DND-41 (cell line): ENCODE measurements at regions not wholly inside any gene's neighbourhood (a gene's known extent, or its start where the extent isn't known, plus 50 kb on each side); places are given as distances from the start of the nearest gene placed in this dataset.

Experiments used
- ATAC-seq: fragments of 200-7000 bp; cut with Tn5 transposase; 3 replicates; pipeline ENCODE4 v1.9.1; 2021; ENCODE audit warnings: low read depth; ENCODE audit not compliant: insufficient read depth
- DNase-seq: peaks from one replicate; pipeline ENCODE4 v3.0.0-alpha.2; 2020
- H2AFZ ChIP-seq: 2 replicates; pipeline ENCODE4 v1.6.0; 2012; ENCODE audit warnings: low read depth, low read length
- H3K27ac ChIP-seq: 2 replicates; pipeline ENCODE4 v1.5.1; 2012; ENCODE audit warnings: low read length, inconsistent platforms
- H3K27me3 ChIP-seq: fragments of 200-600 bp; sonication (generic); 2 replicates; pipeline ENCODE4 v1.6.0; 2012; ENCODE audit warnings: low read length, mild to moderate bottlenecking, inconsistent platforms; ENCODE audit not compliant: insufficient read depth, poor library complexity
- H3K36me3 ChIP-seq: 2 replicates; pipeline ENCODE4 v1.5.1; 2012; ENCODE audit warnings: low read length, inconsistent platforms; ENCODE audit not compliant: insufficient read depth
- H3K4me1 ChIP-seq: 2 replicates; pipeline ENCODE4 v1.5.1; 2012; ENCODE audit warnings: mild to moderate bottlenecking, low read length; ENCODE audit not compliant: insufficient read depth
- H3K4me2 ChIP-seq: 2 replicates; pipeline ENCODE4 v1.6.0; 2012; ENCODE audit warnings: mild to moderate bottlenecking, moderate library complexity, low read length, inconsistent platforms; ENCODE audit not compliant: insufficient read depth
- H3K4me3 ChIP-seq, 2 experiments: fragments of 200-600 bp in 1 of 2; shearing (Covaris generic) in 1 of 2; 2 replicates each; pipeline ENCODE4 v1.5.1; 2012 to 2016; ENCODE audit warnings: inconsistent platforms in 2 of 2, low read length in 2 of 2, mild to moderate bottlenecking in 2 of 2, low read depth in 1 of 2, moderate library complexity in 1 of 2
- H3K79me2 ChIP-seq: 2 replicates; pipeline ENCODE4 v1.6.0; 2012; ENCODE audit warnings: low read length, inconsistent platforms; ENCODE audit not compliant: insufficient read depth
- H3K9ac ChIP-seq: 2 replicates; pipeline ENCODE4 v1.6.0; 2012; ENCODE audit warnings: low read depth, mild to moderate bottlenecking, inconsistent platforms, low read length, moderate library complexity
- H3K9me3 ChIP-seq: 2 replicates; pipeline ENCODE4 v1.5.1; 2012; ENCODE audit warnings: low read length, moderate library complexity, mild to moderate bottlenecking, inconsistent platforms; ENCODE audit not compliant: insufficient read depth, severe bottlenecking
- H4K20me1 ChIP-seq: 2 replicates; pipeline ENCODE4 v1.6.0; 2012; ENCODE audit warnings: low read length; ENCODE audit not compliant: insufficient read depth
- EZH2 ChIP-seq: IDR thresholded peaks from 3 replicates; pipeline ENCODE4 v1.6.1; 2012; ENCODE audit warnings: borderline replicate concordance, low read depth, mild to moderate bottlenecking, moderate library complexity, low read length, inconsistent platforms; ENCODE audit not compliant: severe bottlenecking
- TF ChIP-seq, protein P1 (sequence below): IDR thresholded peaks from 2 replicates; pipeline ENCODE4 v1.5.1; 2012; ENCODE audit warnings: borderline replicate concordance, low read length, moderate library complexity, mild to moderate bottlenecking; ENCODE audit not compliant: poor library complexity, severe bottlenecking; ENCODE audit errors: extremely low read depth

DNA sequence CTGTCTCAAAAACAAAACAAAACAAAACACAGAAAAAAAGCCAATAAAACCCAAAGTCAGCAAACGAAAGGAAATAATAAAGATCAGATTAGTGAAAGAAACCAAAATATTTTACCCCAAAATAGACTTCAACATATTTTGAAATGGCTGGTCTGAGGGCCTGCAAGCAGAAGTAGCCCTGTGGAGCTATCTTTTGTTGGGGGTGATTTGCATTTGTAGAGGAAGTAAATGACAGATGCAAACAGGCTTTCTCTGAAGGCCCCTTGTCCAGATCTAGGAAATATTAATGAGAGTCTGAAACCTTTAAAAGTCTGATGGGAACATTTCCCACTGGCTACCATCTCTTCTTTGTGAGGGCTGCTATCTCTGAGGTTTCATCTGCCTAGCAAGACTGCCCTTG lies 74.0 kb downstream of the GCNT4 start:
- Histone ChIP-seq H3K36me3 (no peaks in the 10 kb centered on the region), H3K9me3 (no peaks in the 10 kb centered on the region), H3K27me3 (no peaks in the 10 kb centered on the region), H3K4me1 (no peaks in the 10 kb centered on the region), H3K79me2 (no peaks in the 10 kb centered on the region), H2AFZ (no peak overlapping the region), H3K4me3 (no peak overlapping the region), H4K20me1 (no peaks in the 10 kb centered on the region), H3K9ac (no peak overlapping the region), H3K4me2 (no peak overlapping the region), H3K27ac (no peak overlapping the region)
- ATAC-seq (no peak), DNase-seq (no peak)
- TF ChIP-seq EZH2: no peak
- TF ChIP-seq, protein P1, sequence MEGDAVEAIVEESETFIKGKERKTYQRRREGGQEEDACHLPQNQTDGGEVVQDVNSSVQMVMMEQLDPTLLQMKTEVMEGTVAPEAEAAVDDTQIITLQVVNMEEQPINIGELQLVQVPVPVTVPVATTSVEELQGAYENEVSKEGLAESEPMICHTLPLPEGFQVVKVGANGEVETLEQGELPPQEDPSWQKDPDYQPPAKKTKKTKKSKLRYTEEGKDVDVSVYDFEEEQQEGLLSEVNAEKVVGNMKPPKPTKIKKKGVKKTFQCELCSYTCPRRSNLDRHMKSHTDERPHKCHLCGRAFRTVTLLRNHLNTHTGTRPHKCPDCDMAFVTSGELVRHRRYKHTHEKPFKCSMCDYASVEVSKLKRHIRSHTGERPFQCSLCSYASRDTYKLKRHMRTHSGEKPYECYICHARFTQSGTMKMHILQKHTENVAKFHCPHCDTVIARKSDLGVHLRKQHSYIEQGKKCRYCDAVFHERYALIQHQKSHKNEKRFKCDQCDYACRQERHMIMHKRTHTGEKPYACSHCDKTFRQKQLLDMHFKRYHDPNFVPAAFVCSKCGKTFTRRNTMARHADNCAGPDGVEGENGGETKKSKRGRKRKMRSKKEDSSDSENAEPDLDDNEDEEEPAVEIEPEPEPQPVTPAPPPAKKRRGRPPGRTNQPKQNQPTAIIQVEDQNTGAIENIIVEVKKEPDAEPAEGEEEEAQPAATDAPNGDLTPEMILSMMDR: no peak

DNA sequence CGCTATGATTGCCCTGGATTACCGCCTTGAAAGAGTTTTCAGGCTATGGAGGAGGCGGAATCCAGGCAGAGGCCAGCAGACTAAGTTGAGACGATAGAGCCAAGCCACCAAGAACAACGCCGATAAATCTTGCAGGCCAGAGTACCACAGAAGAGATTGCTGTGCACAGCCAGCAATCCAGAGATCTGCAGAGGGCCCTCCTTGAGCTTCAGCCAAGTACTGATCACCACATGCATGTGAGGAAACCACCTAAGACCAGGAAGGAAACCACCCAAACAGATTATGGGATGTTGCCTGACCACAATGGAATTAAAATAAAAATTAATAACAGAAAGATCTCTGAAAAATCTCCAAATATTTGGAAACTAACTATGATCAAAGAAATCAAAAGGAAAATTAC lies 74.9 kb downstream of the GCNT4 start:
- Histone ChIP-seq H3K27ac (no peak overlapping the region), H3K36me3 (no peaks in the 10 kb centered on the region), H3K4me2 (no peak overlapping the region), H3K9ac (no peak overlapping the region), H2AFZ (no peak overlapping the region), H3K79me2 (no peaks in the 10 kb centered on the region), H3K4me3 (no peak overlapping the region), H3K4me1 (no peaks in the 10 kb centered on the region), H4K20me1 (no peaks in the 10 kb centered on the region), H3K9me3 (no peaks in the 10 kb centered on the region), H3K27me3 (no peaks in the 10 kb centered on the region)
- DNase-seq: no peak
- ATAC-seq: no peak
- TF ChIP-seq, protein P1: no peak
- no peak for TF ChIP-seq EZH2

DNA sequence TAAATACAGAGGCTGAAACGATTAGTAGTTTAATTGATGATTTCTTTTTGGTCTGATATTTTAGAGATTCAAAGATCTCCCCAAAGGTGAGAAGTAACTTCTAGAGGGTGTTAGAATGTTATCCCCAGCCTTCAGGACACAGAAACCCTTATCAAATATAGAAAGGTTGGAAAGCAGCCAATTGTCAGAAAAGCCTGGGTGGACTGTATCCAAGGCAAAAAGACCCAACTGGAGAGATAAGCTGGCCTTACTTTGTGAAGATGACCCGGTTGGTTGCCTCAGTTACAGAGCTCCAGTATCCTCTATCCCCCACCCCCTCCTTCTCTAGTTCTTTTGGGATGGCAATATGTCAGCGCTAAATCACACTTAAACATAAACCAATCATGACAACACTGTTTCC lies 75.7 kb downstream of the GCNT4 start:
- ATAC-seq (no peak), DNase-seq (no peak)

More for the DNA sequence above, 75.7 kb downstream of the GCNT4 start:
- Histone ChIP-seq H3K4me3 (no peak overlapping the region), H2AFZ (no peak overlapping the region), H3K79me2 (no peaks in the 10 kb centered on the region), H3K9ac (no peak overlapping the region), H3K4me2 (no peak overlapping the region), H3K27me3 (no peaks in the 10 kb centered on the region), H3K4me1 (no peaks in the 10 kb centered on the region), H3K9me3 (no peaks in the 10 kb centered on the region), H3K36me3 (no peaks in the 10 kb centered on the region), H4K20me1 (no peaks in the 10 kb centered on the region), H3K27ac (no peak overlapping the region)
- no peak for TF ChIP-seq EZH2
- TF ChIP-seq, protein P1: no peak
